ENCODE measurements at regions not wholly inside any gene's neighbourhood (a gene's known extent, or its start where the extent isn't known, plus 50 kb on each side); places are given as distances from the start of the nearest gene placed in this dataset.

DNA sequence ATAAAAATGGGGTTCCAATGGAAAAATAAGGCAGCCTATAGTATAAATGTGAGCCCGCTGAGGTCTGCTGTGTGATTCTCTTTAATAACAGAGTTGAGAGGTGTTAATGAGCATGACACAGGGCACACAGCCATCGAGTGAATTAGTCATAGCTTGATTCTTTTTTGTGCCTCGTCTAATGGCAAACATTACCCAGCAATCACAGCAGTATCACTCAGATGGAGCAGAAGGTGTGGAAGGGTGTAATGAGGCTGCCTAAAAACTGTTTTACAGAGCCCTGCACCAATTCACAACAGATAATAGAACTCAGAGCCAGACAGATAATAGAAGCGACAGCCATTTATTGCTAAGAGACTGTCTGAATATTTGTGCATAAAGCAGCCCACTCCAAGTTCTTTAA, 178.6 kb upstream of the TPRG1 start:
- no peaks in the 10 kb centered on the region; a peak in 1 of 5 replicates for H3K27me3 ChIP-seq (ENCODE audit: control insufficient read depth in 1 of 2, insufficient read depth in 2 of 2, low read length in 2 of 2)
- FAIRE-seq = no peak
- in situ Hi-C loops (cut with HindIII; ENCODE audit: extremely low pct_ligation_motif_present, low pct_unique_long_range_greater_than_20kb) (no loop called here), intact Hi-C loops (cut with micrococcal nuclease; ENCODE audit: unreplicated experiment) (no loop called here)
- no peak overlapping the region for H2AFZ ChIP-seq (ENCODE audit: low read length)
- DNase-seq (ENCODE audit: low spot score) = no peak
- TF ChIP-seq ZNF44 (CRISPR knock-in tag; IDR thresholded peaks at IDR 0.05) (no peak), HES4 (CRISPR knock-in tag; IDR thresholded peaks at IDR 0.05; ENCODE audit: borderline replicate concordance) (no peak), ZNF850 (CRISPR knock-in tag; conservative IDR thresholded peaks at IDR 0.05) (no peak)
- no peak overlapping the region for H3K4me2 ChIP-seq (ENCODE audit: low read depth, low read length)
- no peaks in the 10 kb centered on the region for H3K36me3 ChIP-seq (replicated peaks in 1 of 2; ENCODE audit: control insufficient read depth in 1 of 2, insufficient read depth in 2 of 2, low read length in 2 of 2)
- H3K9ac ChIP-seq (ENCODE audit: insufficient read depth, low read depth, low read length) = no peak overlapping the region
- BruUV-seq (replicated peaks) = no TSS peak
- POLR2A ChIA-PET = no interaction called here
- no peak overlapping the region for H3K27ac ChIP-seq (ENCODE audit: extremely low read length, insufficient read depth, low read length)
- H3K4me1 ChIP-seq (ENCODE audit: insufficient read depth, low read length) = no peaks in the 10 kb centered on the region
- CTCF ChIA-PET (ENCODE audit: low intra/inter-chr PET ratio, low total read pairs) = no interaction called here
- no peaks in the 10 kb centered on the region for H4K20me1 ChIP-seq (ENCODE audit: insufficient read depth, low read length)
- H3K9me3 ChIP-seq (ENCODE audit: low read length) = no peaks in the 10 kb centered on the region
- no peak overlapping the region for H3K4me3 ChIP-seq (replicated peaks in 1 of 3; ENCODE audit: insufficient read depth in 1 of 3, low read depth in 2 of 3, low read length in 3 of 3)
- WGBS (ENCODE audit: low lambda C conversion rate) = 2% methylated on average over 4 of the region's 4 CpGs
- no peaks in the 10 kb centered on the region for H3K79me2 ChIP-seq (ENCODE audit: insufficient read depth, low read length)
- ATAC-seq = no peak

DNA sequence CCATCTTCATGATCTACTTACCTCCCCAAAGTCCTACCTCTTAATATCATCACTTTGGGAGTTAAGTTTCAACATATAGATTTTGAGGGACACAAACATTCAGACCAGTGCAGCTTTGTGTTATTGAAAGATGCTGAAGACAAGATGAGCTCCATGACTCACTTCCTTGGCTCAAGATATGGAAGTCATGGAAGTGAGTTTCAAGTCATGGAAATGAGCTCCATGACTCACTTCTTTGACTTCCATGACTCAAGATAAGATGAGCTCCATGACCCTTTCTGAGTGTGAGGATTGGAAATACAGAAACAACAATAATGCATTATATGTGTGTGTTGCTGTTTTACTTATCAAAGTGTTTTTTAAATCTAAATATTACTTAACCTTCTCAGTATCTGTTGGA, 170.2 kb upstream of the TPRG1 start:
- CTCF ChIA-PET (ENCODE audit: low intra/inter-chr PET ratio, low total read pairs) = no interaction called here
- Histone ChIP-seq H4K20me1 (ENCODE audit: insufficient read depth, low read length) (no peaks in the 10 kb centered on the region), H3K27me3 (ENCODE audit: control insufficient read depth in 1 of 2, insufficient read depth in 2 of 2, low read length in 2 of 2) (no peaks in the 10 kb centered on the region; a peak in 1 of 5 replicates), H3K4me2 (ENCODE audit: low read depth, low read length) (no peak overlapping the region), H3K4me3 (replicated peaks in 1 of 3; ENCODE audit: insufficient read depth in 1 of 3, low read depth in 2 of 3, low read length in 3 of 3) (no peak overlapping the region), H3K27ac (ENCODE audit: extremely low read length, insufficient read depth, low read length) (no peak overlapping the region), H3K36me3 (replicated peaks in 1 of 2; ENCODE audit: control insufficient read depth in 1 of 2, insufficient read depth in 2 of 2, low read length in 2 of 2) (no peaks in the 10 kb centered on the region), H3K9ac (ENCODE audit: insufficient read depth, low read depth, low read length) (no peak overlapping the region), H3K9me3 (ENCODE audit: low read length) (no peaks in the 10 kb centered on the region), H3K4me1 (ENCODE audit: insufficient read depth, low read length) (no peaks in the 10 kb centered on the region), H2AFZ (ENCODE audit: low read length) (no peak overlapping the region), H3K79me2 (ENCODE audit: insufficient read depth, low read length) (no peaks in the 10 kb centered on the region)
- in situ Hi-C loops (cut with HindIII; ENCODE audit: extremely low pct_ligation_motif_present, low pct_unique_long_range_greater_than_20kb) = no loop called here
- POLR2A ChIA-PET = no interaction called here
- no peak for FAIRE-seq
- intact Hi-C loops (cut with micrococcal nuclease; ENCODE audit: unreplicated experiment) = no loop called here
- BruUV-seq (replicated peaks) = no TSS peak
- DNase-seq (ENCODE audit: low spot score) = no peak
- ATAC-seq = no peak
- TF ChIP-seq, protein P1, sequence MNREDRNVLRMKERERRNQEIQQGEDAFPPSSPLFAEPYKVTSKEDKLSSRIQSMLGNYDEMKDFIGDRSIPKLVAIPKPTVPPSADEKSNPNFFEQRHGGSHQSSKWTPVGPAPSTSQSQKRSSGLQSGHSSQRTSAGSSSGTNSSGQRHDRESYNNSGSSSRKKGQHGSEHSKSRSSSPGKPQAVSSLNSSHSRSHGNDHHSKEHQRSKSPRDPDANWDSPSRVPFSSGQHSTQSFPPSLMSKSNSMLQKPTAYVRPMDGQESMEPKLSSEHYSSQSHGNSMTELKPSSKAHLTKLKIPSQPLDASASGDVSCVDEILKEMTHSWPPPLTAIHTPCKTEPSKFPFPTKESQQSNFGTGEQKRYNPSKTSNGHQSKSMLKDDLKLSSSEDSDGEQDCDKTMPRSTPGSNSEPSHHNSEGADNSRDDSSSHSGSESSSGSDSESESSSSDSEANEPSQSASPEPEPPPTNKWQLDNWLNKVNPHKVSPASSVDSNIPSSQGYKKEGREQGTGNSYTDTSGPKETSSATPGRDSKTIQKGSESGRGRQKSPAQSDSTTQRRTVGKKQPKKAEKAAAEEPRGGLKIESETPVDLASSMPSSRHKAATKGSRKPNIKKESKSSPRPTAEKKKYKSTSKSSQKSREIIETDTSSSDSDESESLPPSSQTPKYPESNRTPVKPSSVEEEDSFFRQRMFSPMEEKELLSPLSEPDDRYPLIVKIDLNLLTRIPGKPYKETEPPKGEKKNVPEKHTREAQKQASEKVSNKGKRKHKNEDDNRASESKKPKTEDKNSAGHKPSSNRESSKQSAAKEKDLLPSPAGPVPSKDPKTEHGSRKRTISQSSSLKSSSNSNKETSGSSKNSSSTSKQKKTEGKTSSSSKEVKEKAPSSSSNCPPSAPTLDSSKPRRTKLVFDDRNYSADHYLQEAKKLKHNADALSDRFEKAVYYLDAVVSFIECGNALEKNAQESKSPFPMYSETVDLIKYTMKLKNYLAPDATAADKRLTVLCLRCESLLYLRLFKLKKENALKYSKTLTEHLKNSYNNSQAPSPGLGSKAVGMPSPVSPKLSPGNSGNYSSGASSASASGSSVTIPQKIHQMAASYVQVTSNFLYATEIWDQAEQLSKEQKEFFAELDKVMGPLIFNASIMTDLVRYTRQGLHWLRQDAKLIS (CRISPR knock-in tag; IDR thresholded peaks at IDR 0.05) = no peak
- no peak for TF ChIP-seq ZNF878 (CRISPR knock-in tag; IDR thresholded peaks at IDR 0.05)
- no peak for TF ChIP-seq GTF3A (CRISPR knock-in tag; conservative IDR thresholded peaks at IDR 0.05)
- no peak for TF ChIP-seq ZNF772 (CRISPR knock-in tag; IDR thresholded peaks at IDR 0.05)
- no peak for TF ChIP-seq FOXJ3 (CRISPR knock-in tag; IDR thresholded peaks at IDR 0.05; ENCODE audit: borderline replicate concordance)
- no peak for TF ChIP-seq FOXA1 (IDR thresholded peaks at IDR 0.05)
- TF ChIP-seq FOXA1 (CRISPR knock-in tag; IDR thresholded peaks at IDR 0.05) = no peak
